Left lung (tissue), 4 donors: ENCODE measurements at regions not wholly inside any gene's neighbourhood (a gene's known extent, or its start where the extent isn't known, plus 50 kb on each side); places are given as distances from the start of the nearest gene placed in this dataset.

Experiments
- ATAC-seq: fragments of 200-7000 bp; cut with Tn5 transposase; one replicate; pipeline ENCODE4 v1.9.1; 2020; ENCODE audit warnings: moderate library complexity
- DNase-seq, 4 donors: peaks; one replicate each; pipeline ENCODE4 v3.0.0-alpha.2; 2013 to 2020
- H3K27ac ChIP-seq, 2 donors: fragments of 200-600 bp; sonication (generic) in 1 of 2; one replicate each; pipeline versions ENCODE4 v1.5.0 to v1.8.0; 2020 to 2021
- H3K27me3 ChIP-seq, 2 donors: fragments of 200-600 bp; sonication (generic) in 1 of 2; one replicate each; pipeline versions ENCODE4 v1.5.0 to v1.8.0; 2020 to 2021
- H3K36me3 ChIP-seq, 2 donors: fragments of 200-600 bp; sonication (generic) in 1 of 2; one replicate each; pipeline versions ENCODE4 v1.5.0 to v1.8.0; 2020 to 2021
- H3K4me1 ChIP-seq, 2 donors: fragments of 200-600 bp; one replicate each; pipeline ENCODE4 v1.8.0; 2021
- H3K4me3 ChIP-seq, 2 donors: fragments of 200-600 bp; sonication (generic) in 1 of 2; one replicate each; pipeline versions ENCODE4 v1.5.0 to v1.8.0; 2020 to 2021; ENCODE audit warnings: mild to moderate bottlenecking in 1 of 2
- H3K9me3 ChIP-seq, 2 donors: fragments of 200-600 bp; sonication (generic) in 1 of 2; one replicate each; pipeline versions ENCODE4 v1.5.0 to v1.8.0; 2020 to 2021
- intact Hi-C, 2 donors: fragments of 100-400 bp; cut with DNase I; formaldehyde crosslinking; loops; one replicate each; pipeline versions ENCODE4 v1.11.2 to v1.14.2; 2022
- TF ChIP-seq, protein P1 (sequence below), 2 donors: fragments of 200-600 bp; sonication (generic) in 1 of 2; IDR thresholded peaks; one replicate each; pipeline versions ENCODE4 v1.5.0 to v1.8.0; 2021; ENCODE audit warnings: antibody characterized with exemption in 2 of 2
- donor health status: DM: no; HTN: yes; CAD: no.
- donor health status: DM: no; HTN: no; CAD: no.

DNA sequence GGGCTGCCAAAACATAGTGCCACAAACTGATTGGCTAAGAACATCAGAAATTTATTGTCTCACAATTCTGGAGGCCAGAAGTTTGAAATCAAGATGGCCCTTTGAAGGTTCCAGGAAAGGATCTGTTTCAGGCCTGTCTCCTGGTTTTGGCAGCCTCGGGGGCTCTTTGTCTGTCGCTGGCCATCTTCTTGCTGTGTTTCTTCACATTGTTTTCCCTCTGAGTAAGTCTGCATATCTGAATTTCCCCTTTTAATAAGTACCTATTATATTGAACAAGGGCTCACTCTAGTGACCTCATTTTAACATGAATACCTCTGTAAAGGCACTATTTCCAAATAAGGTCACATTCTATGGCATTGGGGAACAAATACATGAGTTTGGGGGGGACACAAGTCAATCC is 467.1 kb upstream of the MGAT4C start:
- ATAC-seq = no peak
- no peaks in the 10 kb centered on the region for H3K27me3 ChIP-seq
- H3K9me3 ChIP-seq = no peaks in the 10 kb centered on the region
- H3K27ac ChIP-seq = no peak overlapping the region
- no peaks in the 10 kb centered on the region for H3K4me1 ChIP-seq
- intact Hi-C loops = no loop called here
- TF ChIP-seq, protein P1, sequence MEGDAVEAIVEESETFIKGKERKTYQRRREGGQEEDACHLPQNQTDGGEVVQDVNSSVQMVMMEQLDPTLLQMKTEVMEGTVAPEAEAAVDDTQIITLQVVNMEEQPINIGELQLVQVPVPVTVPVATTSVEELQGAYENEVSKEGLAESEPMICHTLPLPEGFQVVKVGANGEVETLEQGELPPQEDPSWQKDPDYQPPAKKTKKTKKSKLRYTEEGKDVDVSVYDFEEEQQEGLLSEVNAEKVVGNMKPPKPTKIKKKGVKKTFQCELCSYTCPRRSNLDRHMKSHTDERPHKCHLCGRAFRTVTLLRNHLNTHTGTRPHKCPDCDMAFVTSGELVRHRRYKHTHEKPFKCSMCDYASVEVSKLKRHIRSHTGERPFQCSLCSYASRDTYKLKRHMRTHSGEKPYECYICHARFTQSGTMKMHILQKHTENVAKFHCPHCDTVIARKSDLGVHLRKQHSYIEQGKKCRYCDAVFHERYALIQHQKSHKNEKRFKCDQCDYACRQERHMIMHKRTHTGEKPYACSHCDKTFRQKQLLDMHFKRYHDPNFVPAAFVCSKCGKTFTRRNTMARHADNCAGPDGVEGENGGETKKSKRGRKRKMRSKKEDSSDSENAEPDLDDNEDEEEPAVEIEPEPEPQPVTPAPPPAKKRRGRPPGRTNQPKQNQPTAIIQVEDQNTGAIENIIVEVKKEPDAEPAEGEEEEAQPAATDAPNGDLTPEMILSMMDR (IDR thresholded peaks at IDR 0.05) = no peak
- H3K36me3 ChIP-seq = no peaks in the 10 kb centered on the region
- no peak for DNase-seq
- no peak overlapping the region for H3K4me3 ChIP-seq

DNA sequence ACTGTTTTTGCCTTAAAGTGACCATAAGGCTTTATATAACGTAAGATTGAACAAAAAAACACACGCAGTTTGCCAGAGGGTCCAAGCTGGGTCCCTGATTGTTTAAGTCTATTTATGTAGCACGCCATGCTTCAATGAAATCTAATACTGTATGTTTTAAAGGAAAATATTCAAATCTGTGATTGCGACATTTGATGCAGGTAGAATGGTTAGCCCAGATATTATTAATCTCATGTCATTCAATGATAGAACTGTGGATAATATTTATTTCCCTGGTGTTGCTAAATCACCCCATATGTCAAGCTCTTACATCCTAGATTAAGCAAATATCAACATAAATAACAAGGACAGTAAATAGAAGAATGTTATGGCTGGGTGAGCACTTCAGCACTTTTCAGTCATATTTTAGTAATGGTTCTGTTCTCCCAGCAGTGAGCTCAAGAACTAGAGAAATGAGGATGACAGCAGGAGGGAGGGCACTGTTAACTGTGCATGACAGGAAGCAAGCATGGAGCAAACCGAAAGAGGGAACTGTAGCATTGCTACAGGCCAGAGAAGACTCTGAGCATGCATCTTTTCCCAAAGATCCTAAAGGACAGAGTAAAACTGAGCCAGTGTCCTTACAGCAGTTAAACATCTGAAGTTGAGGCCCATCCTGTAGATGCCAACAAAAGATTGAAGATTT is 465.7 kb upstream of the MGAT4C start:
- ATAC-seq (no peak), DNase-seq (no peak)
- no peak overlapping the region for H3K27ac ChIP-seq
- H3K27me3 ChIP-seq = no peaks in the 10 kb centered on the region
- intact Hi-C loops = no loop called here
- no peaks in the 10 kb centered on the region for H3K4me1 ChIP-seq
- TF ChIP-seq, protein P1 (IDR thresholded peaks at IDR 0.05) = no peak
- no peak overlapping the region for H3K4me3 ChIP-seq
- no peaks in the 10 kb centered on the region for H3K36me3 ChIP-seq
- H3K9me3 ChIP-seq = no peaks in the 10 kb centered on the region

DNA sequence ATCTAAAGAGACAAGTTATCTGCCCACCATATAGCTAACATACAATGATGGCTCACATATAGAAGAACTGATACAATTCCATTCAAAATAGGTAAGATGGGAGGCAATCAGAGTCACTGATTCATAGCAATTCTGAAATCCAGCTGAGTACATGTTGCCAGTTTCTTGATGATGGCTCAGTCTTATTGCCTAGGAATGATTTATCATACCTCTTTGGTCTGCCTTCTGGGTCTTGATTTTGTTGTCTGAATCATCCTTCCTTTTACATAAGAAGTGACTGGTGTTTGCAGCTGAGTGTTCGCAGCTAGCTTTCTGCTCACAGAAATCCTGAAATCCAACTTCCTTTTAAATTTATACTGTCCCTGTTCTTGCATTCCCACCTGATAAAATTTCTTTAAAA is 463.2 kb upstream of the MGAT4C start:
- ATAC-seq (no peak), DNase-seq (no peak)
- TF ChIP-seq, protein P1 (IDR thresholded peaks at IDR 0.05) = no peak
- H3K9me3 ChIP-seq = no peaks in the 10 kb centered on the region
- H3K4me1 ChIP-seq = no peaks in the 10 kb centered on the region
- no peaks in the 10 kb centered on the region for H3K27me3 ChIP-seq
- no peaks in the 10 kb centered on the region for H3K36me3 ChIP-seq
- no peak overlapping the region for H3K4me3 ChIP-seq
- no peak overlapping the region for H3K27ac ChIP-seq
- intact Hi-C loops = no loop called here

DNA sequence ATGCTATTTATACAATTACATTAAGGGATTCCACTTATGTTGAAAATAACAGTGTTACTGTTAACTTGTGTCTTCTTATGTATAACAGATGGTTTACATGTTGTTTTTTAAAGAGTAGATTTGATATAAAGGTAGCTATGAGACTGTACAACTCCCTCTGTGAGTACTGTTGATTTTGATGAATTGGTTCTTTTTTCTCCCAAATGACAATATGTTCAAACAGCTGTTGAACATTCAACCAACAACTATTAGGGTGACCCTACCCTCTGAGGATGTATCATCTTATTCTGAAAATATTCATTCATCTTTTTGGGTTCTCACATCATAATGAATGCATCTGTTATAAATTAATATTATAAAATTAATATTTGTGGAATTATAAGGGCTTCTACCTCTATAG is 456.9 kb upstream of the MGAT4C start:
- intact Hi-C loops = no loop called here
- DNase-seq (no peak), ATAC-seq (no peak)
- Histone ChIP-seq H3K36me3 (no peaks in the 10 kb centered on the region), H3K4me3 (no peak overlapping the region), H3K27ac (no peak overlapping the region), H3K27me3 (no peaks in the 10 kb centered on the region), H3K4me1 (no peaks in the 10 kb centered on the region), H3K9me3 (peaks cover 0 to 24% of the 10 kb centered on the region in 2 donors)
- TF ChIP-seq, protein P1 (IDR thresholded peaks at IDR 0.05) = no peak

DNA sequence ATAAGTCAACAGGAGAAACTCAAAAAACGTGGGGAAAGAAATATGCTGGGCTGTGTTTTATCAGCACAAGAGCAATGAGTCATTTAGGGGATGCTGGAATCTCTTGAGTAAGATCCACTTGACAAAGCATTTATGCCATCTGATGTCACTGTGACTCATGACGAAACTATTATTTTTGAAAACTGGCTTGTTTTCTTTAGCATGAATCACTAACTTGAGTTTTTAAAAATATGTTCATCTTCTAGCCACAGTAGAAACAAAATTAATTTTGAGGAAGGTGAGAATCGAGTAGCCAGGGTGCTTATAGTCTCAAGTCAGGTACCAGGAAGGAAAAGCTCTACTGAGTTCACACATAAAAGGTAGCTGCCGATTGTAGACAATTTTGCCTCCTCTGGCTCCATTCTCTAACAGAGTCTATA is 456.2 kb upstream of the MGAT4C start:
- TF ChIP-seq, protein P1 (IDR thresholded peaks at IDR 0.05) = no peak
- H3K27me3 ChIP-seq = no peaks in the 10 kb centered on the region
- H3K9me3 ChIP-seq = peaks cover 0 to 31% of the 10 kb centered on the region in 2 donors
- intact Hi-C loops = no loop called here
- H3K4me3 ChIP-seq = no peak overlapping the region
- ATAC-seq (peak; percentile 83), DNase-seq (no peak)
- no peaks in the 10 kb centered on the region for H3K36me3 ChIP-seq
- no peak overlapping the region for H3K27ac ChIP-seq
- H3K4me1 ChIP-seq = no peaks in the 10 kb centered on the region
